Heart right ventricle (tissue), 16 donors: ENCODE measurements at regions not wholly inside any gene's neighbourhood (a gene's known extent, or its start where the extent isn't known, plus 50 kb on each side); places are given as distances from the start of the nearest gene placed in this dataset.

Experiments
- ATAC-seq, 8 donors: fragments of 200-7000 bp; cut with Tn5 transposase; one replicate each; pipeline ENCODE4 v1.9.1; 2020; ENCODE audit warnings: mild to moderate bottlenecking in 8 of 8, moderate library complexity in 8 of 8, moderate number of reproducible peaks in 1 of 8
- DNase-seq, 2 donors: peaks; one replicate each; pipeline ENCODE4 v3.0.0-alpha.2; 2020
- H3K27ac ChIP-seq, 10 donors: fragments of 200-600 bp; sonication (generic) in 2 of 10; one replicate each; pipeline versions ENCODE4 v1.5.0 to v1.8.0; 2020 to 2022; ENCODE audit warnings: mild to moderate bottlenecking in 3 of 10
- H3K27me3 ChIP-seq, 7 donors: fragments of 200-600 bp; one replicate each; pipeline ENCODE4 v1.8.0; 2021 to 2022; ENCODE audit warnings: mild to moderate bottlenecking in 2 of 7
- H3K36me3 ChIP-seq, 9 donors: fragments of 200-600 bp; sonication (generic) in 1 of 9; one replicate each; pipeline versions ENCODE4 v1.5.0 to v1.8.0; 2020 to 2022; ENCODE audit warnings: mild to moderate bottlenecking in 2 of 9
- H3K4me1 ChIP-seq, 9 donors: fragments of 200-600 bp; sonication (generic) in 1 of 9; one replicate each; pipeline versions ENCODE4 v1.5.0 to v1.8.0; 2020 to 2022; ENCODE audit warnings: mild to moderate bottlenecking in 4 of 9
- H3K4me3 ChIP-seq, 10 donors: fragments of 200-600 bp; sonication (generic) in 2 of 10; one replicate each; pipeline versions ENCODE4 v1.5.0 to v1.8.0; 2020 to 2022; ENCODE audit warnings: mild to moderate bottlenecking in 7 of 10, moderate library complexity in 2 of 10
- H3K9me3 ChIP-seq, 11 donors: fragments of 200-600 bp in 10 of 11; sonication (generic) in 2 of 11; one replicate each; pipeline versions ENCODE4 v1.5.0 to v1.8.0; 2013 to 2022; ENCODE audit warnings: mild to moderate bottlenecking in 2 of 11, control low read depth in 1 of 11, moderate library complexity in 1 of 11
- CTCF ChIP-seq, 9 donors: fragments of 200-600 bp; sonication (generic) in 2 of 9; IDR thresholded peaks; one replicate each; pipeline versions ENCODE4 v1.5.0 to v1.8.0; 2021 to 2022; ENCODE audit warnings: antibody characterized with exemption in 9 of 9, mild to moderate bottlenecking in 5 of 9, moderate library complexity in 1 of 9
- WGBS, 2 donors: extraction: QIAGEN DNeasy Blood & Tissue Kit; methylation state at CpG; one replicate each; pipeline ENCODE4 v1.1.7; 2013; ENCODE audit warnings: inconsistent platforms in 1 of 2; 5-methylcytosine and 5-hydroxymethylcytosine counted together
- intact Hi-C, 10 donors: fragments of 100-400 bp; cut with DNase I; formaldehyde crosslinking; loops; one replicate each; pipeline versions ENCODE4 v1.11.1 to v1.14.2; 2022
- donor health status: Arrhythmogenic right ventricular cardiomyopathy.
- donor health status: ischemic (EF 13 %, LVEDD 7.1; RV severe dilation, severe dysfunction).
- donor health status: healthy with polysubstance abuse.
- donor health status: DM: no; HTN: yes; CAD: no.
- donor health status: DM: no; HTN: no; CAD: no.
- donor health status: ischemic (EF 25% LVEDD 6.9; RV normal size, moderate dysfunction).
- donor health status: ischemic (EF 25% LVEDD 5.7; RV mildly dilated, moderate dysfunction).
- donor health status: healthy.
- donor health status: DM: yes; HTN: yes; CAD: no.
- donor health status: Ischemic cardiomyopathy.
- donor health status: ischemic (EF 35%, LVEDD 5.7; RV mildly dilated, moderate dysfunction).
- donor health status: nonischemic (EF 11% LVEDD 7.7; RV severe dilation, severe dysfunction).
- donor health status: DM: yes; HTN: yes; CAD: no.
- donor health status: PGD.
- donor health status: ischemic (EF 29% LVEDD 5.4; RV normal size, mild dysfunction).
- donor health status: nonischemic (EF 23%, LVEDD 6.1; RV moderate dilation, normal function).

GRCh38 chr17:33832262-33832661 is 422.8 kb upstream of the CCL2 start:
- no peak for TF ChIP-seq CTCF (IDR thresholded peaks at IDR 0.05)
- intact Hi-C loops, result no loop called here
- Histone ChIP-seq H3K4me3 (no peak overlapping the region), H3K9me3 (no peaks in the 10 kb centered on the region), H3K36me3 (no peaks in the 10 kb centered on the region), H3K27ac (no peak overlapping the region), H3K27me3 (peaks cover 0 to 13% (median 8%) of the 10 kb centered on the region in 7 donors), H3K4me1 (no peaks in the 10 kb centered on the region)
- no peak for ATAC-seq
- WGBS, 2 donors, result 28 to 40% methylated on average over 2 of the region's 2 CpGs
- DNase-seq, result no peak

- peaks cover 0 to 49% (median 23%) of the 10 kb centered on the region in 7 donors for H3K27me3 ChIP-seq
- DNase-seq (no peak), ATAC-seq (no peak)
- no peaks in the 10 kb centered on the region for H3K36me3 ChIP-seq
- H3K9me3 ChIP-seq, result no peaks in the 10 kb centered on the region
- H3K4me1 ChIP-seq, result no peaks in the 10 kb centered on the region
- intact Hi-C loops, result no loop called here
- H3K4me3 ChIP-seq, result no peak overlapping the region
- no peak for TF ChIP-seq CTCF (IDR thresholded peaks at IDR 0.05)
- H3K27ac ChIP-seq, result no peak overlapping the region
Observed at GRCh38 chr17:33837281-33837680, 417.8 kb upstream of the CCL2 start.

- TF ChIP-seq CTCF (IDR thresholded peaks at IDR 0.05), result no peak
- H3K36me3 ChIP-seq, result no peaks in the 10 kb centered on the region
- no peak overlapping the region for H3K27ac ChIP-seq
- no peak for ATAC-seq
- peaks cover 0 to 49% (median 23%) of the 10 kb centered on the region in 7 donors for H3K27me3 ChIP-seq
- no peaks in the 10 kb centered on the region for H3K9me3 ChIP-seq
- 61 to 62% methylated on average over 2 of the region's 2 CpGs for WGBS, 2 donors
- H3K4me1 ChIP-seq, result no peaks in the 10 kb centered on the region
- no peak for DNase-seq
- H3K4me3 ChIP-seq, result no peak overlapping the region
- intact Hi-C loops, result no loop called here
Observed at GRCh38 chr17:33838281-33838680, 416.8 kb upstream of the CCL2 start.

- intact Hi-C loops, result no loop called here
- no peak for TF ChIP-seq CTCF (IDR thresholded peaks at IDR 0.05)
- no peak overlapping the region for H3K27ac ChIP-seq
- ATAC-seq (no peak), DNase-seq (no peak)
- peaks cover 0 to 7% (median 4%) of the 10 kb centered on the region in 7 donors for H3K27me3 ChIP-seq
- no peaks in the 10 kb centered on the region for H3K4me1 ChIP-seq
- H3K9me3 ChIP-seq, result no peaks in the 10 kb centered on the region
- 49 to 72% methylated on average over 4 of the region's 4 CpGs for WGBS, 2 donors
- H3K4me3 ChIP-seq, result no peak overlapping the region
- no peaks in the 10 kb centered on the region for H3K36me3 ChIP-seq
Observed at GRCh38 chr17:33847900-33848299, 407.2 kb upstream of the CCL2 start.

- no peak for TF ChIP-seq CTCF (IDR thresholded peaks at IDR 0.05)
- DNase-seq (no peak), ATAC-seq (no peak)
- WGBS, 2 donors, result 75 to 77% methylated on average over 3 of the region's 3 CpGs
- Histone ChIP-seq H3K4me1 (no peaks in the 10 kb centered on the region), H3K4me3 (no peak overlapping the region), H3K27ac (no peak overlapping the region), H3K27me3 (peaks cover 0 to 11% (median 4%) of the 10 kb centered on the region in 7 donors), H3K36me3 (no peaks in the 10 kb centered on the region), H3K9me3 (no peaks in the 10 kb centered on the region)
- intact Hi-C loops, result no loop called here
Observed at GRCh38 chr17:33848433-33848832, 406.7 kb upstream of the CCL2 start.
